HTR-8/SVneo (cell line): ENCODE measurements at regions not wholly inside any gene's neighbourhood (a gene's known extent, or its start where the extent isn't known, plus 50 kb on each side); places are given as distances from the start of the nearest gene placed in this dataset.
"Not testable (repeated sequence)": the region's sequence is repeated elsewhere in the genome, so short reads cannot be mapped to it uniquely, and the experiment has no call there.

Experiments used
- DNase-seq: peaks from one replicate; pipeline ENCODE4 v3.0.0; 2011; ENCODE audit warnings: low spot score, mixed read lengths; ENCODE audit not compliant: insufficient read length
- FAIRE-seq: peaks from 2 replicates; lab custom pipeline; 2011; peaks lifted over from hg19 to GRCh38; lab: Jason Lieb, UNC

DNA sequence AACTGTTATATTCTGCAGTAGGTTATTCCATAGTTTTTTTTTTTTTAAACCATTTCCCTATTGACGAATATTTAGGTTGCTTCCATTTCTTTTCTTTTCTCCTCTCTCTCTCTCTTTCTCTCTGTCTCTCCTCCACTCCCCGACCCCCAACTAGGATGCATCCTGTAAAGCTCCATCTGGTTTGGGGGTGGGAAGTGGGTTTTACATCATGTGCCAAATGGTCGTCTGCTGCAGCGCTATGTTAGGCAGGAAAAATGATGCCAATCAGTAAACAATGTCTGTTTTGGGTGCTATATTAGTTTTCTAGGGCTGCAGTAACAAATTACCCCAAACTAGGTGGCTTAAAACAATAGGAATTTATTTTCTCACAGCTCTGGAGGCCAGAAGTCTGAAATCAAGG, 465.0 kb downstream of the AACS start:
- DNase-seq (no peak), FAIRE-seq (no peak)

DNA sequence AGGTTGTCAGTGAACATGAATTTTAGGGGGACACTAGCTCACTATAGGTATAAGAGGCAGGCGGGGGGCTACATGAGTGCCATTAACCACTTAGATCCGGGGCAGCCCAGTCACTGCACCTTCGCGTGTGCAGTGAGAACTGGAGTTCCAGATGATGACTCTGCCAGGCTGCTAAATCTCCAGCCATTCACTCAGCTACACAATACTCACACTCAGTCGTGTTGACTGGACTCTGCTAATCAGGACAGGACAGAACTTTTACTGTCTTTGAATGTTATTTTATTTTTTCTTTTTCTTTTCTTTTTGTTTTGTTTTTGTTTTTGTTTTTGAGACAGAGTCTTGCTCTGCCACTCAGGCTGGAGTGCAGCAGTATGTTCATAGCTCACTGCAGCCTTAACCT, 465.6 kb downstream of the AACS start:
- DNase-seq: no peak
- FAIRE-seq: no peak

DNA sequence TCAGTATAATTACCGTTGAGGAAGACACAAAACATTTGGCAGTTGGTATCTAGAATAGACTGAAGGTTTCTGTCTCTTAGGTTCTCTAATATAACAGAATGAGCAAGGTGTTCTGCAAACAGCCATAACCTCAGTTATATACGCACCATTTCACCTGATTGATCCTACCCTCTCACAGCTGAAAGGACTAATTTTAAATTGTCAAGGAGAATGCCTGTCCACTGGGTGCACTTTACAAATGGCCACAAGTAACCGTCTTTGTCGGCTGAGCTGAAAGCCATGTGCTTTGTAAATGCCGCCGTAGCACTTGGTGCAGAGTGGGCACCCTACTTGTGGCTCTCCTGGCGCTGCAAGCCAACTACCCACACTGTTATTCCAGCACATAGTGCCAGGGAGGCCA, 466.3 kb downstream of the AACS start:
- FAIRE-seq: no peak
- DNase-seq: no peak

DNA sequence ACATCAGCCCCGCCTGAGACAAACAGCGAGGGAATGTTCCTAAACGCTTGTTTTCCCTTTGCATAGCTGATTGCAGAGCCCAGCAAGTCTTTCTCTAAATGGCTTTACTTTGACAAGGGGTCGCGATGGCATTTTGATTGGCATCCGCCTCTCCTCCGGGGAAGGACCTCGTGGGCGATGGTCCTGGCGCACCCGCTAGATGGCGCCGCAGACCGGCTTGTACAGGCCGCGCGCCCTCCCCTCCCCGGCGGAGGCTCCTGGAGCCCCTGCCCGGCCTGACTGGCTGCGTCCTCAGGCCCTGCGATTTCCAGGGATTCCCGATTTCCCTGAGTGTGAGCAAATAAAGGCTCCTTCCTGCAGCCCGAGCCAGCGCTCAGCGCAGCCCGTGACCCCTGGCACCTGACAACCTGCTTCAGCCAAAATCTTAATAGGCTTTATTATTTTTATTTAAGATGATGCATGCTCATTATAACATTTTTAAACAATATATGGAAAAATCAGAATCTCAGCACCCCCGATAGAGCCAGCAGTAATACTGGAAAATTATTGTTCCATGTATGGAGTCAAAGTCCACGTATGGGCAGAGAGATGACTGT, 468.3 kb downstream of the AACS start:
- peak; percentile 14 for DNase-seq
- no peak for FAIRE-seq

DNA sequence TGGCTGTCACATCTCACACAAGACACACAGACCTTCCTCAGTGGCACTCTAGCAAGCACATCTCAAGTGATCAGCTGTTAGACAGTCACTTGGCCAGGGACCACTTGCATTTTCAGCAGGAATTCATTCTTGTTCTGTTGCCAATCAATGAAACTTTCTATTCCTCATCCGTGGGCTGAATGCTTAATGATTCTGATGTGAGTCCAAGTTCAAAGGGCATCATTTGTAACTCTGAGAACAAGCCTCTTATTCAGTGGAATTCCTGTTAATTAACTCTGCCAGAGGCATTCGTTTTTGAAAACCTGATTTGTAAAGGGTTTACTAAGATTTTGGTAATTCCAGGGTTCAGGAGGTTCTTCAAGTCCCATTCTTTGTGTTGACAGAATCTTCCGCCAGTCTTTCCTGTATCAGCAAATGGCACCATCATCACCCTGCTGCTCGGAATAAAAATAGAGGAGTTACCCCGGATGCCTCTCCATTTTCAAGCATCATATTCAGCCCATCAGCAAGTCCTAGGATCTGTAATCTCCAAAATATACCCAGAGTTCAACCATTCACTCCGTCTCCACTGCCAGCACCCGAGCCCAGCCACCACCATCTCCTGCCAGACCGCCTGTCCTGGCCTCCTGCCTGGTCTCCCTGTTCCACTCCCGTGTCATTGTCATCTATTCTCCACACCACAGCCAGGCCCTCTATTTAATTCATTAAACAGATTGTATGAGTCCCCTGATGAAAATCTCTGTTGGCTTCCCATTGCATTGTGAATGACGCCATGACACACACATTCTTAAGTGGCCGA, 473.4 kb downstream of the AACS start:
- DNase-seq (no peak), FAIRE-seq (no peak)

DNA sequence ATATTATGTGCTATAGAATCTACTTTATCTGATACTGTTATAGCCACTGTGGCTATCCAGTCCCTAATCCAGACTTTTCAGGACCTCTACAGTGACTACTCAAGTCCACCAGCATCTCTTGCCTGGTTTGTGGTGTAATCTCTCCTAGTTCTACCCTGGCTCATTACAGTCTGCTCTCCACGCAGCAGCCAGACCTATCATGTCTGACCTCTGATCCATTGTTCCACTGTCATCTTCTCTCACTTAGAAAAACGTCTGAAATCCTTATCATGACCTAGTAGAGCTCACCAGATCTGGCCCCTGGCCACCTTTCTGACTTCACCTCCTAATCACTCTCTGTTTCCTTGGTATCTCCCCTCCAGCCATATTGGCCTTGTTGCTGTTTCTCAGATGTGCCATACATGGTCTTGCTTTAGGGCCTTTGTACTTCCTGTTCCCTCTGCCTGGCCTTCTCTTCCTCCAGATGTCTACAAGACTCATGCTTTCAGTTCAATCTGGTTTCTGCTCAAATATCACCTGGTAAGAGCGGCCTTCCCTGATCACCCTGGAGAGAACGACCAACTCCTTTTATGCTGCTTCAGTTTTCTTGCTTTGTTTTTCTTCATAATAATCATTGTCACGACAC, 475.5 kb downstream of the AACS start:
- FAIRE-seq: no peak

DNA sequence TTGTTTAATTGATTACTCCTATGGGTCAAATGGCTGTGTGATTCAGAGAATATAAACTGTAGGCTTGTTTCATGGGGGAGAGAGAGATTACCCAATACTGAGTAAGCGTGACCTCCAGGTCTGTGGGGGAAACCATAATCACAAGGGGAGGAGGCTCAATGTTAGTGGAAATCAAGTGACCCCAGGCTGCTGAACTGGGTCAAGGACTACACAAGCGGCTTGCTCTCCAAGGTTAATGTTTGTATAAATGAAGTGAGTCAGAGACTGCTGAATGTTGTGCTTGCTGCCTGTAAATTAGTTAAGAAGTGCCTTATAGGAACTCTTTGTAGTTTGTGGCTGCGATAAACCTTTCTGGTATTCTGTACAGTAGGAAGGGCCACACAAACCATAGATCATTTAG, 479.7 kb downstream of the AACS start:
- DNase-seq (no peak), FAIRE-seq (no peak)

More for the DNA sequence above, 475.5 kb downstream of the AACS start:
- DNase-seq: no peak

DNA sequence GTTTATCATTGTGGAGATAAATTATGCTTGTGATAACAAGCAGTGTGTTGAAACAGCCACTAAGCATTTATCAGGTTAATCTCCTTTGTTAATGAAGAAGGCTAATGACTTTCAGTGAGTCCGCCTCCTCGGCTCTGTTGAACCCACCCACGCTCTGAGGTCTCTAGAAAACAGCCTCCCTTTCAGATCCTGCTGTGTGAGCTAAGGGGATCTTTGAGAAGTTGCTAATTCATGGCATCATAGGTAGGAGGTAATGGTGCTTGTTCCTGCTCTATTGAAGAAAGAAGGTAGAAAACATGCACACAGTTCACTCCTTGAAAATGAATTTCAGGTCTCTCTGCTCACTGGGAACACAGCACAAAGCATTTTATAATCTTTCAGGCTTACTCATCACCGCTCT, 483.9 kb downstream of the AACS start:
- FAIRE-seq (no peak), DNase-seq (no peak)

DNA sequence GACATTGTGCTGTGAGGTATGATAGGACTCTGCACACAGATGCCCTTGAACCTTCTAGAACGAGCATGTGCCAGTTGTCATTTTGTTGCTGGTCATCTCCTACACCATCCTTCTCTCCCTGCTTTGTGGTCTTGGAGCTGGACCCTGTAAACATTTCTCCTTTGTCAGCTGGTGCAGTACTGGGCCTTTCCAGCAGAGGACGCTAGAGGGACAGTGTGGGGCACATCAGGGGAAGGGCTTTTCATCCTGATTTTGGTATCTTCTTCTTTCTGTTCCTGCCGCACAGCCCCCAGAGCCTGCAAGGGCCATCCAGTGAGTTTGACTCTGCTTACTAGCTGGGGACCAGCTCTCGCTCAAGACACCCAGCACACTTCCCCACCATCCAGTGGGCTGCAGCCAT, 484.6 kb downstream of the AACS start:
- DNase-seq (no peak), FAIRE-seq (no peak)

DNA sequence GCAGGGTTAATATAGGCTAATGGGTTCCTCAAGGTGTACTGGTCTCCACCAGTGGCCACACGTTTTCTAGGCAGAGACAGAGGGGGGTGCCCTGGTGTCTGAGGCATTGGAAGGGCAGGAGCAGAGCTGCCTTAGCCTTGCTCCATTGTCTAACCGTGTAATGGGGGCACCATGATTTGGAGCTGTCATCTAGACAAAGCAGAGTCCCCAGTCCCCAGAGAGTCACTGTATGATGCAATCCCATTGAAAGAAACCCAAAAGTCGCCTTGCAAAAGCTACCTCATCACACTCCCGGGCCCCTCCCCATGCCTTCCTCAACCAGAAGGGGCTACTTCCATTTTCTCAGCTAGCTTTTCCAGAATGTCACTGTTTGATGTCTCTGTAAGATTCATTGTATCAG, 487.1 kb downstream of the AACS start:
- DNase-seq (no peak), FAIRE-seq (no peak)

DNA sequence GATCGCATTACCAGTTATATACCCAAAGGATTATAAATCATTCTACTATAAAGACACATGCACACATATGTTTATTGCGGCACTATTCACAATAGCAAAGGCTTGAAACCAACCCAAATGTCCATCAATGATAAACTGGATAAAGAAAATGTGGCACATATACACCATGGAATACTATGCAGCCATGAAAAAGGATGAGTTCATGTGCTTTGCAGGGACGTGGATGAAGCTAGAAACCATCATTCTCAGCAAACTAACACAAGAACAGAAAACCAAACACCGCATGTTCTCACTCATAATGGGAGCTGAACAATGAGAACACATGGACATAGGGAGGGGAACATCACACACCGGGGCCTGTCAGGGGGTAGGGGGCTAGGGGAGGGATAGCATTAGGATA, 495.8 kb downstream of the AACS start:
- not testable (repeated sequence) for FAIRE-seq, DNase-seq

DNA sequence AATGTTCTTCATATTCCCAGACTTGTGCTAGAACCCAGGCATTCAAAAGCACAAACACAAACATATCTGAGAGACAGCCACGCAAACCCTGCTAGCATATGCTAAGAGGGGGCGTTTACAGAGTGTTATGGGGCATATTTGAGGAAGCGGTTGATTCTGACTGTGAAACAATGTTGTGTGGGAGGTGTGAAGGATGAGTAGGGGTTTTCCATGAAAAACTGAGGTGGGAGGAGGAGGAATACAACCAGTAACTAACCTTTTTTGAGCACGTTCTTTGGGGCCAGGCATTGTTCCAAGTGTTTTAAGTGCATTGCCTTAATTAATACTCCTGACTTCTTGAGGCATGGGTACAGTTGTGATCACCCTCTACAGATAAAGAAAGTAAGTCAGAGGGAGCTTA, 499.5 kb downstream of the AACS start:
- no peak for DNase-seq
- no peak for FAIRE-seq

DNA sequence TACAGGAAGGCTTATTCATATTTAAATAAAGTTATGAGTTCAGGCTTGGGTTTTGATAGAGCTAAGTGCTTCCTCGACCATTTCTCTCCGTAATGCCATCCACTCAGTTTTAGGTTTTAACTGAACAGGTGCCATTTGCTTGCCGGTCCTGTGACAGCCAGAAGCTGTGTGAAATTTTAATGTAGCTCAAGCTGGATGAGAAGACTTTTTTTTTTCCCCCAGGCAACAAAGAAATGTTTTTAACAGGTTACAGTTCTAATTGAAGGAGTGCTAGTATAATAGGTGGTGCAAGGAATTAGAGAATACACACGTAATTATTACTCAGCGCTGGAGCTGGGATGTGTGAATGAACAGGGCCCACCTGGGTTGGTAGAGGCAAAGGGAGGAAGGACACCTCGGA, 502.3 kb downstream of the AACS start:
- DNase-seq (no peak), FAIRE-seq (no peak)

DNA sequence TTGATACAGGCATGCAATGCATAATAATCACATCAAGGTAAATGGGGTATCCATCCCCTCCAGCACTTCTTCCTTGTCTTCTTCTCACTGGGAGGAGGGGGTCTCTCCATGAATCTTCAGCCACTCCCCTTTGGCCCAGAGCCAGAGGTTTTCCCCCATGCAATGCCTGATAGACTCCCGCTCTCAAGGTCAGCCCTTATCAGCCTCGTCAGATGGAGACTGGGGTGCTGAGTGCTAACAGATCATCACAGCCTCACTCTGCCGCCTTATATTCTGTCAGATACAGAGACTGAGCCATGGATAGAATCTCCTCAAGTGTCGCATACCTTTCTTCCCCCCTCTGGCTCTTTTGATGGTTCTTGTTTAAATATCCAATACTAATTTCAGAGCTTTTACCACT, 503.1 kb downstream of the AACS start:
- DNase-seq (no peak), FAIRE-seq (no peak)

DNA sequence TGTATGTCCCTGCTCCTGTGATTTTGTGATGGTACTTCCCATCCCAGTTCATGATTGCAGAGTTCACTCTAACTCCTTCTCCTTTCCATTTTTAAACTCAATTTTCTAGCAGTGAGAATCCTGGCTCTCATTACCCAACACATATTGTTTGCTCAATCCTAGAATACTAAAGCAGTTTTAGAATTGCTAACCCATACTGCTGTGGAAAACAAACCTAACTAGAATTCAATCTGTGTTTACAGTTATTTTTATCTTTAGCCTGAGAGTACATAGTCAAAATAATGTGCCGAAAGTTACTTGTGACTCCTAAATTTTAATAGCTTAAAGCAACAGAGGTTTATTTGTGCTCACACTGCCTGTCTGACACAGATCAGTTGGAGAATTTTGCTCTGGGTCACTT, 508.0 kb downstream of the AACS start:
- DNase-seq: no peak
- FAIRE-seq: no peak

DNA sequence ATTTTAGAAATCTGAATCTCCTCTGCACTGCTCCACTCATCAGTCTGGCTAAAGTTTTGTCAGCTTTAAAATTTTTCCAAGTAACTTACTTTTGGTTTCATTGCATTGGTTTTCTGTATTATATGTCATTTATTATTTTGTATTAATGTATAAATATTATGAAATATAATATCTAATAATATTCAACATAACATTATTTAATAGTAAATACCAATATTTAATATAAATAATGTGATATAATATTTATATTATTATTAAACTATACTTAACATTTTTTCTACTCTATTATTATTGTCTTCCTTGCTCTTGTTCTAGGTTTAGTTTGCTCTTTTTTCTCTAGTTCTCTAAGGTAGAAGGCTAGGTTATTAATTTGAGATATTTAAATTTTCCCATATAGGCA, 512.1 kb downstream of the AACS start:
- FAIRE-seq: no peak

DNA sequence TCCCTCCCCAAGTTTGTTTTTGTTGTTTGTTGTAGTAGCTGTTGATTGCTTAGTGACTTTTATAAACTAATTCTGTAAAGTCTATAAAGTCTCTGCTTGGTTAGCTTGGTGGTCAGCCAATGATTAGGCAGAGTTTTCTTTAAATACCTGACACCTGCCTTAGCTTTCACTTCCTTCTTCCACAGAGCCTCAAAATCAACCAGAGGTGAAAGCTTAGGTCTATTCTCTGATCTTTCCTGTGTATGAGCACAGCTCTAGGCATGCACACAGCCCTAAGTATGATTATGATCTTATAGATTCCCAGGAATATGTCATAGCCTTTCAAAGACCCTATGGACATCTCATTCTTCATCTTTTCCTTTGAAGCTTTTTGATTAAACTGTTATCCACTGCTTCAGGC, 514.7 kb downstream of the AACS start:
- FAIRE-seq: no peak
- DNase-seq: no peak

More for the DNA sequence above, 512.1 kb downstream of the AACS start:
- DNase-seq: no peak

DNA sequence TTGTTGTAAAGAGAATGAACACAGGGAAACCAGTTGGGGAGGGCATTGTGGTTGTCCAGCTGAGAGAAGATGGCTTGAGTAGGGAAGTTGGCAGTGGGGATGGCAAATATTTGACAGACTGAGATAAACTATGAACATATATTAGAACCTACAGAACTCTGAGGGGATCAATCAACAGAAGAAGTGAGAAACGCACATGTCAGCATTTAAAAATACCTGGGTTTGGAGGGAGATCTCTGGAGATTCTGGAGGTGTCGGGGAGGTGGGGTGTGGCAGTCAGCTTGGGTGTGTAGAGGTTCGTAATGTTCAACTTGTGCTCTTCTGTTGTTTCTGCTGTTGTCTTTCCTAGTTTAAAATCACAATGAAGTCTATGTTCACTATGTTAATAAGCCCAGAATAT, 517.8 kb downstream of the AACS start:
- DNase-seq (no peak), FAIRE-seq (no peak)

DNA sequence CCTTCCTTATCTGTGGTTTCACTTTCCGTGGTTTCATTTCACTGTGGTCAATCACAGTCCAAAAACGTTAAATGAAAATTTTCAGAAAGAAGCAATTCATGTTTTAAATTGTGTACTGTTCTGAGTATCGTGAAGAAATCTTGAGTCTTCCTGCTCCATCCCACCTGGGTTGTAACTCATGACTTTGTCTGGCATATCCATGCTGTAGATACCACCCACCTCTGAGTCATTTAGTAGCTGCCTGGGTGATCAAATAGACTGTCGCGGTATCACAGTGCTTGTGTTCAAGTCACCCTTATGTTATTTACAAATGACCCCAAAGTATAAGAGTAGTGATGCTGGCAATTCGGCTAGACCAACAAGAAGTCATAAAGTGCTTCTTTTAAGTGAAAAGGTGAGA, 521.2 kb downstream of the AACS start:
- FAIRE-seq (no peak), DNase-seq (no peak)

DNA sequence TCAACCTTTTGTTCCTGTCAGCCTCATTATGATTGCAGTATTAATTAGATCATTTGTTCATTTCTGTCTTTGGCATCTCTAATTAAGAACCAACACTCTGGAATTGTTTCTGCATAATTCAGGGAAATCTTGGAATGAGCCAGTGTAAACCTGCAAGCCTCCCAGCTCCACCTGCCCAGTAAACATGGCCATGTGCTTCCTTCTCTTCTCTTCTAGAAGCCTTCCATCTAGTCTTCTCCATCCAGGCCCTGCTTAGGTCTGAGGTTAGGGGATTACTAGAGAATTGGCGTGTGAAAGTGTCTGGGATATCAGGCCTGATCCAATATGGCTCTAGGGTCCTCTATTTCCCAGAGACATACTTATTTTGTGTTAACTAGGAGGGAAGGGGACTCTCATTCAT, 528.0 kb downstream of the AACS start:
- DNase-seq (no peak), FAIRE-seq (no peak)

DNA sequence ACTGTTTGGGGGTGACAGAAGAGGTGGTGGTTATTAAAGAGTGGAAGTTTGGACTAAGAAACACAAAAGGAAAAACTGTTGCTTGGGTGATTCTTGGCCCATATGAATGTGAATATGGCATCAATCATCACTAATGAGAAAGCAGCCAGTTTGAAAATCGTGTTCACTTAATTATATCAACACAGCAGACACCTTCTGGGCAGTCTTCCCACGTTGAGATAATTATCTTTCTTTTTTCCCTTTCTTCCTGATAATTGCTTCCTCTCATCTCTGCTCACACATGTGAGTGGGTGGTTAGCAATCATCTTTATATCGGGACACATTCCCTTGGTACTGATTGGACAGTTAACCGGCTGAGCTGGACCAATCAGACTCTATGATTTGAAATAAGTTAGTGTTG, 539.7 kb downstream of the AACS start:
- FAIRE-seq: no peak
- no peak for DNase-seq

DNA sequence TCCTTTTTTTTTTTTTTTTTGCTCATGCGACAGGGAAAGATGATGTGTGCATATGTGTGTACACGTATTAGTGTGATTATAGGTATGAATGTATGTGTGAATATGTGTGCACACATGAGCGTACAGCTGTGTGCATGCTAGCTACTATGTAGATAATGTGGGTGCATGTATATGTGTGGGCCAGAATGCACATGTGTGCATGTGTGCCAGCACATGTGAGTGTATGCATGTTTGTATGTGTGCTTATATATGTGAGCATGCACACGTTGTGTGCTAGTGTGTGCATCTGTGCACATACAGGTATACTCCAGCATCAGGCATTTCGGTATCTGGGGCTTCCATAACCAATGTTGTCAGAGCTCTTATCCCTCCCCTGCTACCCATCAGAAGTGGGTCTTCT, 541.1 kb downstream of the AACS start:
- DNase-seq (no peak), FAIRE-seq (peak; percentile 54)
